Breast epithelium (tissue), 4 donors: ENCODE measurements at regions not wholly inside any gene's neighbourhood (a gene's known extent, or its start where the extent isn't known, plus 50 kb on each side); places are given as distances from the start of the nearest gene placed in this dataset.
A peak's percentile ranks its signal among the peaks of the same experiment; 100 is the strongest.

Source experiments
- DNase-seq, 2 donors: peaks; one replicate each; pipeline ENCODE4 v3.0.0-alpha.2; 2019; ENCODE audit warnings: low spot score in 2 of 2
- H3K27ac ChIP-seq, 2 donors: fragments of 200-600 bp; sonication (generic) in 1 of 2; one replicate each; pipeline ENCODE4 v1.5.1; 2016 to 2019; ENCODE audit warnings: mild to moderate bottlenecking in 1 of 2
- H3K27me3 ChIP-seq, 2 donors: fragments of 200-600 bp; sonication (generic) in 1 of 2; one replicate each; pipeline versions ENCODE4 v1.5.1 to v1.6.0; 2017 to 2019; ENCODE audit warnings: control low read depth in 1 of 2, mild to moderate bottlenecking in 1 of 2
- H3K36me3 ChIP-seq: fragments of 200-600 bp; one replicate; pipeline ENCODE4 v1.5.1; 2019
- H3K4me1 ChIP-seq, 2 donors: fragments of 200-600 bp; sonication (generic); one replicate each; pipeline ENCODE4 v1.5.1; 2016 to 2019; ENCODE audit warnings: control low read depth in 1 of 2
- H3K4me3 ChIP-seq, 3 donors: fragments of 200-600 bp; sonication (generic); 1 replicate in 2 of 3; 2 replicates in 1 of 3; pipeline ENCODE4 v1.5.1; 2016 to 2019; ENCODE audit warnings: mild to moderate bottlenecking in 3 of 3, moderate library complexity in 2 of 3
- H3K9me3 ChIP-seq, 2 donors: fragments of 200-600 bp; sonication (generic) in 1 of 2; one replicate each; pipeline ENCODE4 v1.5.1; 2016 to 2019; ENCODE audit warnings: control low read depth in 1 of 2
- CTCF ChIP-seq, 3 donors: fragments of 450-650 bp; IDR thresholded peaks; one replicate each; pipeline ENCODE4 v1.5.1; 2016 to 2017; ENCODE audit warnings: antibody characterized with exemption in 3 of 3, mild to moderate bottlenecking in 3 of 3, moderate library complexity in 3 of 3
- POLR2A ChIP-seq: fragments of 450-650 bp; IDR thresholded peaks from one replicate; pipeline ENCODE4 v1.6.1; 2016; ENCODE audit warnings: antibody characterized with exemption, mild to moderate bottlenecking, moderate library complexity
- POLR2AphosphoS5 ChIP-seq, 3 donors: sonication (generic); formaldehyde crosslinking; IDR thresholded peaks; one replicate each; pipeline ENCODE4 v1.6.1; 2017; ENCODE audit warnings: antibody characterized with exemption in 3 of 3
- intact Hi-C: fragments of 100-400 bp; cut with DNase I; formaldehyde crosslinking; loops from one replicate; pipeline ENCODE4 v1.15.1; 2023; ENCODE audit warnings: low total_unique reads

GRCh38 chr14:44804391-44804790 lies 157.4 kb downstream of the KLHL28 start:
- intact Hi-C loops = no loop called here
- no peaks in the 10 kb centered on the region for H3K36me3 ChIP-seq
- no peak for DNase-seq
- no peaks in the 10 kb centered on the region for H3K4me1 ChIP-seq
- H3K27me3 ChIP-seq = no peaks in the 10 kb centered on the region
- H3K27ac ChIP-seq = no peak overlapping the region
- H3K4me3 ChIP-seq = no peak overlapping the region
- no peaks in the 10 kb centered on the region for H3K9me3 ChIP-seq
- TF ChIP-seq CTCF (IDR thresholded peaks at IDR 0.05) = no peak
- TF ChIP-seq POLR2A = no peak
- no peak for TF ChIP-seq POLR2AphosphoS5 (IDR thresholded peaks at IDR 0.05)

GRCh38 chr14:44803239-44803905 lies 158.4 kb downstream of the KLHL28 start:
- no peak overlapping the region for H3K27ac ChIP-seq
- TF ChIP-seq POLR2A (no peak), POLR2AphosphoS5 (IDR thresholded peaks at IDR 0.05) (no peak), CTCF (IDR thresholded peaks at IDR 0.05) (peak; percentile 16 to 71 (median 58))
- H3K4me3 ChIP-seq = no peak overlapping the region
- no peaks in the 10 kb centered on the region for H3K36me3 ChIP-seq
- no peaks in the 10 kb centered on the region for H3K4me1 ChIP-seq
- intact Hi-C loops = no loop called here
- H3K27me3 ChIP-seq = no peaks in the 10 kb centered on the region
- no peaks in the 10 kb centered on the region for H3K9me3 ChIP-seq
- no peak for DNase-seq

- H3K4me3 ChIP-seq = peak overlapping the region in 1 of 3 donors; percentile 36
- no peaks in the 10 kb centered on the region for H3K27me3 ChIP-seq
- H3K4me1 ChIP-seq = no peaks in the 10 kb centered on the region
- no peak for TF ChIP-seq POLR2AphosphoS5 (IDR thresholded peaks at IDR 0.05)
- TF ChIP-seq POLR2A = no peak
- TF ChIP-seq CTCF (IDR thresholded peaks at IDR 0.05) = no peak
- intact Hi-C loops = loop anchor here (1.0 kb wide), 1 partner anchor 8 kb away; no protein-coding TSS in a partner anchor
- H3K9me3 ChIP-seq = no peaks in the 10 kb centered on the region
- DNase-seq = no peak
- no peak overlapping the region for H3K27ac ChIP-seq
- no peaks in the 10 kb centered on the region for H3K36me3 ChIP-seq
Measured at GRCh38 chr14:44798386-44799242, 163.1 kb downstream of the KLHL28 start.

- H3K27ac ChIP-seq = no peak overlapping the region
- H3K36me3 ChIP-seq = no peaks in the 10 kb centered on the region
- TF ChIP-seq POLR2AphosphoS5 (IDR thresholded peaks at IDR 0.05) = no peak
- no peak for TF ChIP-seq CTCF (IDR thresholded peaks at IDR 0.05)
- TF ChIP-seq POLR2A = no peak
- no peaks in the 10 kb centered on the region for H3K27me3 ChIP-seq
- intact Hi-C loops = no loop called here
- no peak for DNase-seq
- no peaks in the 10 kb centered on the region for H3K4me1 ChIP-seq
- no peaks in the 10 kb centered on the region for H3K9me3 ChIP-seq
- H3K4me3 ChIP-seq = no peak overlapping the region
Measured at GRCh38 chr14:44795725-44796124, 166.0 kb downstream of the KLHL28 start.

GRCh38 chr14:44791730-44792129 lies 170.0 kb downstream of the KLHL28 start:
- TF ChIP-seq POLR2A (no peak), CTCF (IDR thresholded peaks at IDR 0.05) (no peak), POLR2AphosphoS5 (IDR thresholded peaks at IDR 0.05) (no peak)
- intact Hi-C loops = no loop called here
- no peaks in the 10 kb centered on the region for H3K4me1 ChIP-seq
- no peak overlapping the region for H3K27ac ChIP-seq
- DNase-seq = no peak
- no peak overlapping the region for H3K4me3 ChIP-seq
- H3K27me3 ChIP-seq = no peaks in the 10 kb centered on the region
- H3K36me3 ChIP-seq = no peaks in the 10 kb centered on the region
- no peaks in the 10 kb centered on the region for H3K9me3 ChIP-seq
